Lung (tissue), 11 donors: ENCODE measurements at regions not wholly inside any gene's neighbourhood (a gene's known extent, or its start where the extent isn't known, plus 50 kb on each side); places are given as distances from the start of the nearest gene placed in this dataset.
A peak's percentile ranks its signal among the peaks of the same experiment; 100 is the strongest.

Experiments
- ATAC-seq: fragments of 200-7000 bp; cut with Tn5 transposase; one replicate; pipeline ENCODE4 v1.9.1; 2020; ENCODE audit warnings: moderate number of reproducible peaks; ENCODE audit not compliant: insufficient read depth, low FRiP score
- DNase-seq, 3 donors: peaks; one replicate each; pipeline ENCODE4 v3.0.0-alpha.2; 2013 to 2017
- H3K27ac ChIP-seq, 2 donors: one replicate each; pipeline ENCODE4 v1.5.1; 2013; ENCODE audit warnings: mild to moderate bottlenecking in 2 of 2, moderate library complexity in 2 of 2, control low read depth in 1 of 2, inconsistent platforms in 1 of 2, low read depth in 1 of 2, low read length in 1 of 2
- H3K27me3 ChIP-seq, 3 donors: one replicate each; pipeline ENCODE4 v1.5.1; 2013; ENCODE audit warnings: low read length in 2 of 3; ENCODE audit not compliant: control insufficient read depth in 3 of 3, insufficient read depth in 3 of 3
- H3K36me3 ChIP-seq, 4 donors: one replicate each; pipeline ENCODE4 v1.5.1; 2013; ENCODE audit warnings: low read length in 4 of 4, mild to moderate bottlenecking in 1 of 4, moderate library complexity in 1 of 4; ENCODE audit not compliant: control insufficient read depth in 4 of 4, insufficient read depth in 4 of 4
- H3K4me1 ChIP-seq, 5 donors: one replicate each; pipeline ENCODE4 v1.5.1; 2013; ENCODE audit warnings: low read length in 5 of 5, mild to moderate bottlenecking in 2 of 5, moderate library complexity in 1 of 5; ENCODE audit not compliant: control insufficient read depth in 5 of 5, insufficient read depth in 5 of 5
- H3K4me3 ChIP-seq: one replicate; pipeline ENCODE4 v1.5.1; 2013; ENCODE audit warnings: mild to moderate bottlenecking, control low read depth, moderate library complexity
- H3K9ac ChIP-seq, 2 donors: one replicate each; pipeline ENCODE4 v1.5.1; 2013; ENCODE audit warnings: low read length in 2 of 2, control low read depth in 1 of 2; ENCODE audit not compliant: insufficient read depth in 1 of 2
- H3K9me3 ChIP-seq, 4 donors: one replicate each; pipeline ENCODE4 v1.5.1; 2013; ENCODE audit warnings: low read length in 3 of 4, mild to moderate bottlenecking in 1 of 4, moderate library complexity in 1 of 4; ENCODE audit not compliant: control insufficient read depth in 4 of 4, insufficient read depth in 3 of 4
- CTCF ChIP-seq: IDR thresholded peaks from 2 replicates; pipeline ENCODE4 v1.5.1; 2012; ENCODE audit warnings: mild to moderate bottlenecking; ENCODE audit errors: control extremely low read depth, extremely low read depth
- WGBS, 2 donors: extraction: QIAGEN DNeasy Blood & Tissue Kit; methylation state at CpG; one replicate each; pipeline ENCODE4 v1.1.7; 2013; 5-methylcytosine and 5-hydroxymethylcytosine counted together
- donor health status: control.
- donor health status: control.
- donor health status: Bipolar disorder and iron deficiency.
- donor health status: healthy.
- donor health status: DM: yes; HTN: yes; CAD: no.

- no peak overlapping the region for H3K27ac ChIP-seq
- WGBS, 2 donors: 94 to 97% methylated on average over 5 of the region's 5 CpGs
Observed at GRCh38 chr2:19743641-19744040, 158.1 kb downstream of the TTC32 start.

GRCh38 chr2:19742872-19743271 lies 158.9 kb downstream of the TTC32 start:
- Histone ChIP-seq H3K4me1 (peaks cover 0 to 4% (median 2%) of the 10 kb centered on the region in 5 donors), H3K27me3 (no peaks in the 10 kb centered on the region), H3K27ac (no peak overlapping the region), H3K9me3 (no peaks in the 10 kb centered on the region), H3K9ac (no peak overlapping the region), H3K36me3 (no peaks in the 10 kb centered on the region), H3K4me3 (no peak overlapping the region)
- 80 to 94% methylated on average over 2 of the region's 2 CpGs for WGBS, 2 donors
- TF ChIP-seq CTCF: no peak
- DNase-seq (no peak), ATAC-seq (no peak)

More at GRCh38 chr2:19743641-19744040, 158.1 kb downstream of the TTC32 start:
- H3K27me3 ChIP-seq: no peaks in the 10 kb centered on the region
- H3K4me3 ChIP-seq: no peak overlapping the region
- DNase-seq (no peak), ATAC-seq (no peak)
- H3K36me3 ChIP-seq: no peaks in the 10 kb centered on the region
- no peak overlapping the region for H3K9ac ChIP-seq
- peaks cover 0 to 4% (median 0%) of the 10 kb centered on the region in 5 donors for H3K4me1 ChIP-seq
- no peaks in the 10 kb centered on the region for H3K9me3 ChIP-seq
- TF ChIP-seq CTCF: no peak

GRCh38 chr2:19739256-19739655 lies 162.5 kb downstream of the TTC32 start:
- WGBS, 2 donors: 79 to 80% methylated on average over 2 of the region's 2 CpGs
- peaks cover 0 to 4% (median 2%) of the 10 kb centered on the region in 5 donors for H3K4me1 ChIP-seq
- DNase-seq (peak in 2 of 3 donors; percentile 51 to 59), ATAC-seq (no peak)
- H3K36me3 ChIP-seq: no peaks in the 10 kb centered on the region
- H3K27me3 ChIP-seq: no peaks in the 10 kb centered on the region
- H3K9ac ChIP-seq: no peak overlapping the region
- no peaks in the 10 kb centered on the region for H3K9me3 ChIP-seq
- no peak for TF ChIP-seq CTCF
- H3K27ac ChIP-seq: no peak overlapping the region
- H3K4me3 ChIP-seq: no peak overlapping the region

GRCh38 chr2:19738707-19739106 lies 163.1 kb downstream of the TTC32 start:
- no peaks in the 10 kb centered on the region for H3K36me3 ChIP-seq
- H3K27me3 ChIP-seq: no peaks in the 10 kb centered on the region
- ATAC-seq (no peak), DNase-seq (peak; percentile 19 to 67 (median 25))
- WGBS, 2 donors: 63 to 66% methylated on average over 11 of the region's 11 CpGs
- H3K27ac ChIP-seq: peak overlapping the region in 1 of 2 donors; percentile 55
- H3K9me3 ChIP-seq: no peaks in the 10 kb centered on the region
- no peak overlapping the region for H3K9ac ChIP-seq
- no peak for TF ChIP-seq CTCF
- no peak overlapping the region for H3K4me3 ChIP-seq
- H3K4me1 ChIP-seq: peaks cover 0 to 5% (median 2%) of the 10 kb centered on the region in 5 donors
